ENCODE measurements at regions not wholly inside any gene's neighbourhood (a gene's known extent, or its start where the extent isn't known, plus 50 kb on each side); places are given as distances from the start of the nearest gene placed in this dataset.
A peak's percentile ranks its signal among the peaks of the same experiment; 100 is the strongest.

GRCh38 chr6:140921366-140922226, 1211.1 kb upstream of the GJE1 start:
- DNase-seq, result peak; percentile 15

- no peak for DNase-seq
Observed at GRCh38 chr6:140917911-140918310, 1214.8 kb upstream of the GJE1 start.

GRCh38 chr6:140915551-140915950, 1217.2 kb upstream of the GJE1 start:
- DNase-seq, result peak; percentile 98

GRCh38 chr6:140915103-140915502, 1217.6 kb upstream of the GJE1 start:
- peak; percentile 98 for DNase-seq

GRCh38 chr6:140912686-140913085, 1220.0 kb upstream of the GJE1 start:
- peak; percentile 40 for DNase-seq

- DNase-seq, result no peak
Observed at GRCh38 chr6:140909625-140910024, 1223.1 kb upstream of the GJE1 start.

GRCh38 chr6:140909156-140909555, 1223.6 kb upstream of the GJE1 start:
- DNase-seq, result no peak

- no peak for DNase-seq
Observed at GRCh38 chr6:140908505-140908904, 1224.2 kb upstream of the GJE1 start.

- no peak for DNase-seq
Observed at GRCh38 chr6:140907235-140907634, 1225.5 kb upstream of the GJE1 start.

GRCh38 chr6:140905724-140906123, 1227.0 kb upstream of the GJE1 start:
- no peak for DNase-seq

GRCh38 chr6:140905050-140905449, 1227.7 kb upstream of the GJE1 start:
- DNase-seq, result no peak

- DNase-seq, result no peak
Observed at GRCh38 chr6:140897804-140898573, 1234.7 kb upstream of the GJE1 start.

GRCh38 chr6:140897349-140897748, 1235.4 kb upstream of the GJE1 start:
- DNase-seq, result no peak

- no peak for DNase-seq
Observed at GRCh38 chr6:140893432-140893831, 1239.3 kb upstream of the GJE1 start.

- no peak for DNase-seq
Observed at GRCh38 chr6:140879946-140880345, 1252.8 kb upstream of the GJE1 start.

- DNase-seq, result no peak
Observed at GRCh38 chr6:140874066-140874465, 1258.7 kb upstream of the GJE1 start.

GRCh38 chr6:140872885-140873284, 1259.8 kb upstream of the GJE1 start:
- no peak for DNase-seq

GRCh38 chr6:140871911-140872310, 1260.8 kb upstream of the GJE1 start:
- DNase-seq, result no peak

GRCh38 chr6:140867336-140867735, 1265.4 kb upstream of the GJE1 start:
- no peak for DNase-seq

- no peak for DNase-seq
Observed at GRCh38 chr6:140858381-140858971, 1274.2 kb upstream of the GJE1 start.

GRCh38 chr6:140857739-140858380, 1274.9 kb upstream of the GJE1 start:
- DNase-seq, result peak; percentile 20

- no peak for DNase-seq
Observed at GRCh38 chr6:140855520-140855919, 1277.2 kb upstream of the GJE1 start.

GRCh38 chr6:140854318-140854717, 1278.4 kb upstream of the GJE1 start:
- no peak for DNase-seq

All from NCI-H1105 treated with DMSO at 0.1 percent for 48 hours (cell line).